Neural cell (in vitro differentiated cells): ENCODE measurements at regions not wholly inside any gene's neighbourhood (a gene's known extent, or its start where the extent isn't known, plus 50 kb on each side); places are given as distances from the start of the nearest gene placed in this dataset.

Source experiments
- H2AFZ ChIP-seq: fragments of 200-600, 300-800 bp; sonication (generic), shearing (Covaris generic); 2 replicates; pipeline ENCODE4 v1.6.0; 2014; ENCODE audit warnings: low read depth, mild to moderate bottlenecking, antibody characterized with exemption, low read length, moderate library complexity
- H3F3A ChIP-seq: fragments of 200-600 bp; shearing (Covaris generic); 2 replicates; pipeline ENCODE4 v1.6.1; 2016; ENCODE audit warnings: mild to moderate bottlenecking, moderate library complexity, mixed read lengths, antibody characterized with exemption, low read length; ENCODE audit not compliant: insufficient read depth, poor library complexity, severe bottlenecking
- H3K27ac ChIP-seq: fragments of 200-600, 300-800 bp; sonication (generic), shearing (Covaris generic); 2 replicates; pipeline ENCODE4 v1.5.1; 2014; ENCODE audit warnings: mild to moderate bottlenecking, low read length, moderate library complexity
- H3K27me3 ChIP-seq: fragments of 300-800, 200-600 bp; sonication (generic), shearing (Covaris generic); 2 replicates; pipeline ENCODE4 v1.6.0; 2014; ENCODE audit warnings: mild to moderate bottlenecking, low read depth, low read length, moderate library complexity; ENCODE audit not compliant: insufficient read depth
- H3K36me3 ChIP-seq: fragments of 300-800, 200-600 bp; sonication (generic), shearing (Covaris generic); 2 replicates; pipeline ENCODE4 v1.5.1; 2014; ENCODE audit warnings: mild to moderate bottlenecking, antibody characterized with exemption, low read length, moderate library complexity; ENCODE audit not compliant: insufficient read depth
- H3K4me2 ChIP-seq: fragments of 300-800, 200-600 bp; sonication (generic), shearing (Covaris generic); 2 replicates; pipeline ENCODE4 v1.6.0; 2014; ENCODE audit warnings: mild to moderate bottlenecking, low read length
- H3K4me3 ChIP-seq: fragments of 300-800, 200-600 bp; sonication (generic), shearing (Covaris generic); 2 replicates; pipeline ENCODE4 v1.5.1; 2014; ENCODE audit warnings: mild to moderate bottlenecking, low read length, moderate library complexity
- H3K79me2 ChIP-seq: fragments of 200-600 bp; shearing (Covaris generic); replicated peaks from 2 replicates; pipeline ENCODE4 v1.6.0; 2014; ENCODE audit warnings: mild to moderate bottlenecking, low read length, moderate library complexity; ENCODE audit not compliant: insufficient read depth
- H3K9ac ChIP-seq: fragments of 300-800, 200-600 bp; sonication (generic), shearing (Covaris generic); 2 replicates; pipeline ENCODE4 v1.6.1; 2016; ENCODE audit warnings: mild to moderate bottlenecking, low read length, mixed read lengths
- H3K9me2 ChIP-seq: fragments of 200-600 bp; shearing (Covaris generic); 2 replicates; pipeline ENCODE4 v1.6.1; 2016; ENCODE audit warnings: mild to moderate bottlenecking, low read length, mixed read lengths; ENCODE audit not compliant: insufficient read depth
- H3K9me3 ChIP-seq: fragments of 200-600, 300-800 bp; sonication (generic), shearing (Covaris generic); 2 replicates; pipeline ENCODE4 v1.6.1; 2016; ENCODE audit warnings: mild to moderate bottlenecking, mixed run types, low read length, moderate library complexity, mixed read lengths
- H4K20me1 ChIP-seq: fragments of 200-600 bp; shearing (Covaris generic); 2 replicates; pipeline ENCODE4 v1.6.1; 2016; ENCODE audit warnings: mild to moderate bottlenecking, mixed run types; ENCODE audit not compliant: insufficient read depth
- EP300 ChIP-seq: fragments of 450-650 bp; conservative IDR thresholded peaks from 2 replicates; pipeline ENCODE4 v1.6.1; 2014; ENCODE audit warnings: antibody characterized with exemption, mild to moderate bottlenecking, moderate library complexity; ENCODE audit not compliant: poor library complexity, severe bottlenecking
- EZH2 ChIP-seq: fragments of 200-600, 300-800 bp; shearing (Covaris generic), sonication (generic); IDR thresholded peaks from 2 replicates; pipeline ENCODE4 v1.6.1; 2014; ENCODE audit warnings: antibody characterized with exemption, low read length, borderline replicate concordance, mild to moderate bottlenecking; ENCODE audit not compliant: insufficient read depth, poor library complexity, severe bottlenecking
- MXI1 ChIP-seq: fragments of 450-650 bp; conservative IDR thresholded peaks from 2 replicates; pipeline ENCODE4 v1.6.1; 2014; ENCODE audit warnings: antibody characterized with exemption, mild to moderate bottlenecking; ENCODE audit not compliant: poor library complexity, severe bottlenecking
- POLR2AphosphoS5 ChIP-seq: IDR thresholded peaks from 2 replicates; pipeline ENCODE4 v1.6.1; 2012
- RAD21 ChIP-seq: fragments of 450-650 bp; conservative IDR thresholded peaks from 2 replicates; pipeline ENCODE4 v1.6.1; 2014; ENCODE audit warnings: antibody characterized with exemption, mild to moderate bottlenecking, moderate library complexity
- SMC3 ChIP-seq: fragments of 450-650 bp; conservative IDR thresholded peaks from 2 replicates; pipeline ENCODE4 v1.6.1; 2014; ENCODE audit warnings: antibody characterized with exemption, mild to moderate bottlenecking, moderate library complexity; ENCODE audit not compliant: poor library complexity
- TAF1 ChIP-seq: IDR thresholded peaks from 2 replicates; pipeline ENCODE4 v1.6.1; 2012; ENCODE audit warnings: low read depth
- TF ChIP-seq, protein P1 (sequence below): IDR thresholded peaks from 2 replicates; pipeline ENCODE4 v1.6.1; 2012; ENCODE audit warnings: borderline replicate concordance
- TF ChIP-seq, protein P2 (sequence below): fragments of 450-650 bp; IDR thresholded peaks from 2 replicates; pipeline ENCODE4 v1.5.1; 2014; ENCODE audit warnings: antibody characterized with exemption, mild to moderate bottlenecking, moderate library complexity; ENCODE audit not compliant: poor library complexity, severe bottlenecking

DNA sequence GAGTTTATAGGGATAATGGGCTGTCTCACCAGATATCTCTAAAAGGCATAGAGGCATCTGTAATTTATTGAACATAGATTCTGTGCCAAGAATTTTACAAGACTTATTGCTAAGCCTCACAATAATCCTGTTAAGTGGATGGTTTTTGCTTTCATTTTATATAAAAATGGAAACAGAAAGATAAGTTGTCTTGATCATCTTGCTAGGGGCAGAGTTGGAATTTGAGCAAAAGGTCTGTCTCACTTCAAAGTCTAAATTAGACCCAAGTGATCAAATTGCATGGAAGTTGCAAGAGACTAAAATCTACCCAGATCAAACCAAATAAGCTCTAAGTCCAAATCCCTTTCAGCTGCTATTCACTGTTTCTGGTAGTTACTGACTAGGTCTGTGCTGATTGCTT, 95.3 kb upstream of the SOX11 start:
- TF ChIP-seq, protein P1, sequence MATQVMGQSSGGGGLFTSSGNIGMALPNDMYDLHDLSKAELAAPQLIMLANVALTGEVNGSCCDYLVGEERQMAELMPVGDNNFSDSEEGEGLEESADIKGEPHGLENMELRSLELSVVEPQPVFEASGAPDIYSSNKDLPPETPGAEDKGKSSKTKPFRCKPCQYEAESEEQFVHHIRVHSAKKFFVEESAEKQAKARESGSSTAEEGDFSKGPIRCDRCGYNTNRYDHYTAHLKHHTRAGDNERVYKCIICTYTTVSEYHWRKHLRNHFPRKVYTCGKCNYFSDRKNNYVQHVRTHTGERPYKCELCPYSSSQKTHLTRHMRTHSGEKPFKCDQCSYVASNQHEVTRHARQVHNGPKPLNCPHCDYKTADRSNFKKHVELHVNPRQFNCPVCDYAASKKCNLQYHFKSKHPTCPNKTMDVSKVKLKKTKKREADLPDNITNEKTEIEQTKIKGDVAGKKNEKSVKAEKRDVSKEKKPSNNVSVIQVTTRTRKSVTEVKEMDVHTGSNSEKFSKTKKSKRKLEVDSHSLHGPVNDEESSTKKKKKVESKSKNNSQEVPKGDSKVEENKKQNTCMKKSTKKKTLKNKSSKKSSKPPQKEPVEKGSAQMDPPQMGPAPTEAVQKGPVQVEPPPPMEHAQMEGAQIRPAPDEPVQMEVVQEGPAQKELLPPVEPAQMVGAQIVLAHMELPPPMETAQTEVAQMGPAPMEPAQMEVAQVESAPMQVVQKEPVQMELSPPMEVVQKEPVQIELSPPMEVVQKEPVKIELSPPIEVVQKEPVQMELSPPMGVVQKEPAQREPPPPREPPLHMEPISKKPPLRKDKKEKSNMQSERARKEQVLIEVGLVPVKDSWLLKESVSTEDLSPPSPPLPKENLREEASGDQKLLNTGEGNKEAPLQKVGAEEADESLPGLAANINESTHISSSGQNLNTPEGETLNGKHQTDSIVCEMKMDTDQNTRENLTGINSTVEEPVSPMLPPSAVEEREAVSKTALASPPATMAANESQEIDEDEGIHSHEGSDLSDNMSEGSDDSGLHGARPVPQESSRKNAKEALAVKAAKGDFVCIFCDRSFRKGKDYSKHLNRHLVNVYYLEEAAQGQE = no peak
- TF ChIP-seq EP300 = no peak
- no peak for TF ChIP-seq POLR2AphosphoS5
- TF ChIP-seq SMC3 = no peak
- TF ChIP-seq MXI1 = no peak
- TF ChIP-seq TAF1 = no peak
- no peak for TF ChIP-seq EZH2
- TF ChIP-seq, protein P2, sequence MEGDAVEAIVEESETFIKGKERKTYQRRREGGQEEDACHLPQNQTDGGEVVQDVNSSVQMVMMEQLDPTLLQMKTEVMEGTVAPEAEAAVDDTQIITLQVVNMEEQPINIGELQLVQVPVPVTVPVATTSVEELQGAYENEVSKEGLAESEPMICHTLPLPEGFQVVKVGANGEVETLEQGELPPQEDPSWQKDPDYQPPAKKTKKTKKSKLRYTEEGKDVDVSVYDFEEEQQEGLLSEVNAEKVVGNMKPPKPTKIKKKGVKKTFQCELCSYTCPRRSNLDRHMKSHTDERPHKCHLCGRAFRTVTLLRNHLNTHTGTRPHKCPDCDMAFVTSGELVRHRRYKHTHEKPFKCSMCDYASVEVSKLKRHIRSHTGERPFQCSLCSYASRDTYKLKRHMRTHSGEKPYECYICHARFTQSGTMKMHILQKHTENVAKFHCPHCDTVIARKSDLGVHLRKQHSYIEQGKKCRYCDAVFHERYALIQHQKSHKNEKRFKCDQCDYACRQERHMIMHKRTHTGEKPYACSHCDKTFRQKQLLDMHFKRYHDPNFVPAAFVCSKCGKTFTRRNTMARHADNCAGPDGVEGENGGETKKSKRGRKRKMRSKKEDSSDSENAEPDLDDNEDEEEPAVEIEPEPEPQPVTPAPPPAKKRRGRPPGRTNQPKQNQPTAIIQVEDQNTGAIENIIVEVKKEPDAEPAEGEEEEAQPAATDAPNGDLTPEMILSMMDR = no peak
- no peak for TF ChIP-seq RAD21
- no peaks in the 10 kb centered on the region for H3K9me2 ChIP-seq
- H3K36me3 ChIP-seq = no peaks in the 10 kb centered on the region
- no peaks in the 10 kb centered on the region for H3K79me2 ChIP-seq
- H3K9me3 ChIP-seq = no peaks in the 10 kb centered on the region
- H2AFZ ChIP-seq = no peak overlapping the region
- H3F3A ChIP-seq = no peaks in the 10 kb centered on the region
- H3K4me3 ChIP-seq = no peak overlapping the region
- no peak overlapping the region for H3K4me2 ChIP-seq
- H3K9ac ChIP-seq = no peak overlapping the region
- H3K27ac ChIP-seq = no peak overlapping the region
- no peaks in the 10 kb centered on the region for H4K20me1 ChIP-seq
- H3K27me3 ChIP-seq = no peaks in the 10 kb centered on the region

DNA sequence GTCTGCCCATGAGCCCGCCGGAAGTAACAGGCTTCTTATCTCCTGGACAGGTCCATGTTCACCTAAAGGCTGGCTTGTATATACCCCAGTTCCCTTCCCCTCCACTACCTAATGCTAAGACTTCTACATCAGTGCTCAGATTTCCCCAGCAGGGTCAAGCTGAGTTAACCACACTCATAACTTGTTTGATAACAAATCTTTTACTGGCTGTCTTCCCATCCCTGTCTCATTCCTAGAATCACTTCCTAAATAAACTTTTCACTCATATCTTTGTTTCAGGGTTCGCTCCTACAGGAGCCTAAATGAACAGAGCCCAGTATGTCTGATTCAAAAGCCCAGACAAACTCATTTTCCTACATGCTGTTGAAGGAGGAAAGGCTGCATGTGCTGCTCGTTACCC, 94.0 kb upstream of the SOX11 start:
- Histone ChIP-seq H3K36me3 (no peaks in the 10 kb centered on the region), H3K79me2 (no peaks in the 10 kb centered on the region), H3K9me3 (no peaks in the 10 kb centered on the region), H2AFZ (no peak overlapping the region), H3K9me2 (no peaks in the 10 kb centered on the region), H3F3A (no peaks in the 10 kb centered on the region), H3K9ac (no peak overlapping the region), H3K4me2 (no peak overlapping the region), H4K20me1 (no peaks in the 10 kb centered on the region), H3K27ac (no peak overlapping the region), H3K27me3 (no peaks in the 10 kb centered on the region), H3K4me3 (no peak overlapping the region)
- TF ChIP-seq MXI1 (no peak), TAF1 (no peak), RAD21 (no peak), EZH2 (no peak), SMC3 (no peak), EP300 (no peak), POLR2AphosphoS5 (no peak)
- TF ChIP-seq, protein P2 = no peak
- TF ChIP-seq, protein P1 = no peak
